Embryonic facial prominence (tissue), 1 donor: ENCODE measurements at regions not wholly inside any gene's neighbourhood (a gene's known extent, or its start where the extent isn't known, plus 50 kb on each side); places are given as distances from the start of the nearest gene placed in this dataset.

Experiments
- DNase-seq: peaks from one replicate; pipeline ENCODE4 v3.0.0-alpha.2; 2016; ENCODE audit errors: extremely low spot score

GRCh38 chr9:89905606-89906338 is 301.0 kb downstream of the GADD45G start:
- DNase-seq, result no peak

GRCh38 chr9:89911721-89912604 is 307.2 kb downstream of the GADD45G start:
- no peak for DNase-seq

- DNase-seq, result no peak
Measured at GRCh38 chr9:89912605-89912953, 307.8 kb downstream of the GADD45G start.

GRCh38 chr9:89915187-89915586 is 310.4 kb downstream of the GADD45G start:
- DNase-seq, result no peak

GRCh38 chr9:89916001-89916597 is 311.3 kb downstream of the GADD45G start:
- no peak for DNase-seq

GRCh38 chr9:89917861-89918260 is 313.0 kb downstream of the GADD45G start:
- DNase-seq, result no peak

- DNase-seq, result no peak
Measured at GRCh38 chr9:89919171-89919681, 314.4 kb downstream of the GADD45G start.

- DNase-seq, result no peak
Measured at GRCh38 chr9:89920131-89920530, 315.3 kb downstream of the GADD45G start.

GRCh38 chr9:89920951-89921350 is 316.1 kb downstream of the GADD45G start:
- DNase-seq, result no peak

GRCh38 chr9:89922099-89922498 is 317.3 kb downstream of the GADD45G start:
- no peak for DNase-seq

- DNase-seq, result no peak
Measured at GRCh38 chr9:89923174-89923573, 318.4 kb downstream of the GADD45G start.

- DNase-seq, result no peak
Measured at GRCh38 chr9:89923961-89924504, 319.2 kb downstream of the GADD45G start.

GRCh38 chr9:89924611-89925010 is 319.8 kb downstream of the GADD45G start:
- DNase-seq, result no peak

- no peak for DNase-seq
Measured at GRCh38 chr9:89926167-89926566, 321.4 kb downstream of the GADD45G start.

GRCh38 chr9:89926691-89927220 is 321.9 kb downstream of the GADD45G start:
- DNase-seq, result peak; percentile 21

- no peak for DNase-seq
Measured at GRCh38 chr9:89928106-89928505, 323.3 kb downstream of the GADD45G start.

- DNase-seq, result no peak
Measured at GRCh38 chr9:89928521-89929275, 323.9 kb downstream of the GADD45G start.

GRCh38 chr9:89929315-89929672 is 324.5 kb downstream of the GADD45G start:
- no peak for DNase-seq

- DNase-seq, result no peak
Measured at GRCh38 chr9:89929673-89930480, 325.1 kb downstream of the GADD45G start.

GRCh38 chr9:89933578-89933977 is 328.8 kb downstream of the GADD45G start:
- no peak for DNase-seq
